GM18909 (cell line): ENCODE measurements at regions not wholly inside any gene's neighbourhood (a gene's known extent, or its start where the extent isn't known, plus 50 kb on each side); places are given as distances from the start of the nearest gene placed in this dataset.

Experiments used
- ATAC-seq: cut with Tn5 transposase; IDR thresholded peaks from one replicate; pipeline ENCODE4 v1.9.1; 2021; ENCODE audit warnings: mild to moderate bottlenecking; ENCODE audit not compliant: unreplicated experiment, poor library complexity

- ATAC-seq, result no peak
These were observed 349.2 kb upstream of the KLHL1 start for GRCh38 chr13:70457474-70457873.

DNA sequence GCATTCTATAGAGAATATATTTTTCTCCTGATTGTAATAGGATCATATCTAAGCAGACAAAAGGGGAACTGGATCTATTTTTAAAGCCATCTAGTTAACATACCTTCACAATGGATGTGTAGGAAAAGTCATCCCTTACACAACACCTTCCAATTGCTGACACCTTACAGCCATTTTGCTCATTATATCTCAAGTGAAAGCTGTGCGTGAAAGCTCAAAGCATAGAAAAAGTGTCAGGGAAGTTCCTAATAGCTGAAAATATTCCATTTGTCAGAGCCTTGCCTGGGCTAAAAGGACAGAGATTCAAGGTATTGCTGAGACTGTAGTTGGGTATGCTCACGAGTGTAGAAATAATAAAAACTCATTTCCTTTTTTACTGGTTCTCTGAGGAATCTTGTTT lies 340.6 kb upstream of the KLHL1 start:
- ATAC-seq, result no peak

- no peak for ATAC-seq
These were observed 324.1 kb upstream of the KLHL1 start for GRCh38 chr13:70432276-70432805.

DNA sequence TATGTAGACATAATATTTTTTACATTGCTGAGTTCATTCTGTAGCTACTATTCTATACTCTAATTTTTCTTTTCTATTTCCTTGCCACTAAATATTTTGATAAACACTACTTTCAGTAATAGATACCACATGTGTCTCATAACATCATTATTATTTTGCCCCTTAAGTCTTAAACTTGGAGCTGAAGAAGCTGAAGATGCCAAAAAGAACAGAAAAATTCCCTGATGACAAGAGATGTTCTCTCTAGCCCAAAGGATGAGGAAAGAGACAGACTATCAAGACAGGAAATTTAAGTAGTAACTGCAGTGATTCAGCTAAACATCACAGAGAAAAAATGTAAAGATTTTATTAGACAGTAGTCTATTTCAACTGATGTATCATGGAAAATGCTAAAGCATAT lies 322.0 kb upstream of the KLHL1 start:
- ATAC-seq, result no peak

GRCh38 chr13:70424928-70425327 lies 316.7 kb upstream of the KLHL1 start:
- ATAC-seq, result no peak

- ATAC-seq, result no peak
These were observed 316.2 kb upstream of the KLHL1 start for GRCh38 chr13:70424428-70424827.

- no peak for ATAC-seq
These were observed 306.9 kb upstream of the KLHL1 start for GRCh38 chr13:70415136-70415535.

DNA sequence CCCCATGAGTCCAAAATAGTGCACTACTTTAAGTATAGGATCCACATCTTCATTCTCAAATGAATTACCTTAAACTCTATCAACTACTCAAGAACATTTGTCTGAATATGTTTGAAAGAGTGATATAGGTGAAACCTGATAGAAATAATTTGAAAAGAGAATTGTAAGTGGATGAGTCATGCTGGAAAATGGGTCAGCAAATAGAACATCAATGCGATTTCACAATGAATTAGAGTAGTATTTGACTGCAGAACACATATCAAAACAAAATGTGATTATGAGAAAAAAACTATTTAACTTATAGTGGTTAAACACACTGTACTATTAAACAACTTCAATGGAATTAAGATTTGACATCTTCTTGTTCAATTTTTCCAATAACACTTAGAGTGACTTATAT lies 300.6 kb upstream of the KLHL1 start:
- no peak for ATAC-seq

- ATAC-seq, result no peak
These were observed 299.2 kb upstream of the KLHL1 start for GRCh38 chr13:70407486-70407885.

DNA sequence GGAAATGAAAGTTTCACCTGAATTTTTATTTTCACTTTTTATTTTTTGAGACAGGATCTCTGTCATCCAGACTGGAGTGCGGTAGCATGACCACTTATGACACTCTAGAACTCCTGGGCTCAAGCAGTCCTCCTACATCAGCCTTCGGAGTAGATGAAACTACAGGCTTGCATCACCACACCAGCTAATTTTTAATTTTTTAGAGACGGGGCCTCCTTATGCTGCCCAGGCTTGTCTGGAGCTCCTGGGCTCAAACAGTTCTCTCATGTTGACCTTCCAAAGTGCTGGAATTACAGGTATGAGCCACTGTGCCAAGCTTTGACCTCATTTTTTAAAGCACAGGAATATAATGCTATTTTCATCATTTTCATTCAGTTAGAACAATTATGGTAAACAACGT lies 297.0 kb upstream of the KLHL1 start:
- no peak for ATAC-seq

DNA sequence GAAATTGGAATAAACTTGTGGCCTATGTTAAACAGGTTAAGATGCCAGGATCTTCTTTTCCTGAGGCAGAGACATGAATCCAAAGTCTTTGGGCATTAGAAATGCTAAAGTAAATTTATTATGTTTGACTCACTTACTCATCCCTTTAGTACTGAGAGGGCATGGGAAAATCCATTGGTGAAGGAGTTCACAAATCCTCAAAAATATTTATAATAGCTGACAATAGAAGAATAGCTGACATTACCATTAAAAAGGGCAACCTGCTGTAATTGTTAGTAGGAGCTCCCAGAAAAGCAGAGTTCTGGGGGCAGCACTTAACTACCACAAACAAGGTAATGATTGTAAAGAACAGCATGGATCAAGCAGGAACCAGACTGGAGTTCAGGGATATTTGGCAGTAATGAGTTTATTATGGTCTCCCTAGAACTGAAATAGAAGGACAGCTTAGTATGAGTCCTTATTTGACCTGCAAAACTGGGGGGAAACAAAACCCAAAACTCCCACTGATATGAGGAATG lies 285.8 kb upstream of the KLHL1 start:
- no peak for ATAC-seq

GRCh38 chr13:70391678-70392077 lies 283.4 kb upstream of the KLHL1 start:
- no peak for ATAC-seq

- ATAC-seq, result no peak
These were observed 282.7 kb upstream of the KLHL1 start for GRCh38 chr13:70390968-70391367.

GRCh38 chr13:70390064-70390463 lies 281.8 kb upstream of the KLHL1 start:
- ATAC-seq, result no peak

- no peak for ATAC-seq
These were observed 280.7 kb upstream of the KLHL1 start for GRCh38 chr13:70388935-70389334.

- no peak for ATAC-seq
These were observed 278.7 kb upstream of the KLHL1 start for GRCh38 chr13:70386919-70387318.

- no peak for ATAC-seq
These were observed 277.6 kb upstream of the KLHL1 start for GRCh38 chr13:70385852-70386251.

DNA sequence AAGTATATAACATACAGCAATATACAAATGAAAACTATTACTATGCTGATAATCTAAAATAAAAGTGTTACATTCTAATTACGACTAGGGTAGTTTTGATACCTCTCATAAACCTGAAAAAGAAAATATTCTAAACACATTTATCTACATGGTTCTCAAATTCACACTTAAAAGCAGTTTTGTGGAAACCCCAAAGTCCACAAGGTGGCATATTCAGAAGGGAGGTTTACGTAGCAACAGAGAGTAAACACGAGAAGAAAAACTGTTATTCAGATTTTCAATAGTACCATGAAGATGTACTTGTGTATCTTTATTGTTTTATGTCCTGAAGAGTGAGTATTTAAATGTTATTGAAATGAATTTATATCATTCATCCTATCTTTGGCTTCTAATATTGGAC lies 275.9 kb upstream of the KLHL1 start:
- ATAC-seq, result no peak

DNA sequence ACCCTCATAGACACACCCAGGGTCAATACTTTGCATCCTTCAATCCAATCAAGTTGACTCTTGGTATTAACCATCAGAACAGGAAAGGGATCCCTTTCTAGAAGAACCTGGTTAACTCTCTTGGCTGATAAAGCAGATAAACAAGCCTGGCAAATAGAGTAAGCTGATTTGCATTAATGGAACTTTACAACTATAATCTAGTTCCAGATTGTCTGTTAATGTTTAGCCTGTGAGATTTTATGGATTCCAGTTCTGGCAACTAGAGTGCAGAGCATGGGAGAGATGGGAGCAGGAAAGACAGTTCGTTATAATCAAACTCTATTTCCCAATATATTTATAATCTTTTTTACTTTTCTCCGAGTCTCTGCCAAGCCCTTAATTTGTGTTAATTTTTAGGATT lies 272.6 kb upstream of the KLHL1 start:
- ATAC-seq, result no peak

GRCh38 chr13:70375718-70376117 lies 267.5 kb upstream of the KLHL1 start:
- ATAC-seq, result no peak

DNA sequence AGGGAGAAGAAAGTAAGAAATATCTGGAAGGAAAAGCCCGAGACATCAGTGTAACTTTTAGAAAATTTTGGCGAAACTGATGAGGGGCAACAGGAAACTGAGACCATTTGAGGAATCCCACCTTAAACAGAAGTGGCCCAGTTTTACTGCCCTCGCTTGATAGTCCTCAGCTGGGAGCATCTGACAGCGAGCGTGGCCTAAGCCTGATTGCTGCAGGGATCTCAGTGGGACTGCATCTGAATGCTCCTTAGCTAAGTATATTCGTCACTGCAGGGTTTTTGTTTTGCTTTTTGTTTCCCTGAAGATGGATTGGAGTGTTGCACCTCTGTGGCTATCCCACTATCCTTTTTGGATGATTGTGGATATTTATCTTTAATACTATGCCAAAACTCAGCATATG lies 262.7 kb upstream of the KLHL1 start:
- ATAC-seq, result no peak

DNA sequence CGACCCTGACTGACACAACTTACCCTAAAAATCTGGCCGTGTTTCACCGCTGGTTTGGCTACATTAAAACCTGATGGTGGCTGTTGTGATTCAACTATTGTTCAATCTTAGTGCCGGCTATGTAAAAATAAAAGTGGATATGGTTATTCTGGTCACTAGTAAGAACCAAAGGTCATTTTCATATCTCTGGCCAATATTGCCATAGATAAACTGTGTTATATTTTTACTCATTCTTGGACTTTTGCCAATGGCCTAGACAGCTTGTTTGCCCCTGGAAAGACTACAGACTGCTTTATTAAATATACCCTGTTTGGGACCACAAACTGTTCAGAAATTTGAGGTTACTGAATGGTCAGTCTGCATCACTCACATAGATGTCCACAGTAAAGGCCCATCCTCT lies 258.5 kb upstream of the KLHL1 start:
- ATAC-seq, result no peak

GRCh38 chr13:70363991-70364390 lies 255.7 kb upstream of the KLHL1 start:
- no peak for ATAC-seq
